GM19324 (cell line): ENCODE measurements at regions not wholly inside any gene's neighbourhood (a gene's known extent, or its start where the extent isn't known, plus 50 kb on each side); places are given as distances from the start of the nearest gene placed in this dataset.
"Not testable (repeated sequence)": the region's sequence is repeated elsewhere in the genome, so short reads cannot be mapped to it uniquely, and the experiment has no call there.

Source experiments
- ATAC-seq: cut with Tn5 transposase; IDR thresholded peaks from one replicate; pipeline ENCODE4 v1.9.1; 2021; ENCODE audit warnings: mild to moderate bottlenecking, moderate library complexity; ENCODE audit not compliant: unreplicated experiment, low FRiP score

GRCh38 chr6:150681578-150682395, 82.1 kb downstream of the PLEKHG1 start:
- no peak for ATAC-seq

- no peak for ATAC-seq
Measured at GRCh38 chr6:150683320-150683719, 83.6 kb downstream of the PLEKHG1 start.

GRCh38 chr6:150684161-150684560, 84.5 kb downstream of the PLEKHG1 start:
- no peak for ATAC-seq

GRCh38 chr6:150684714-150685459, 85.2 kb downstream of the PLEKHG1 start:
- ATAC-seq, result no peak

GRCh38 chr6:150685860-150686259, 86.2 kb downstream of the PLEKHG1 start:
- ATAC-seq, result peak; percentile 65

- no peak for ATAC-seq
Measured at GRCh38 chr6:150686566-150686965, 86.9 kb downstream of the PLEKHG1 start.

GRCh38 chr6:150687508-150687907, 87.8 kb downstream of the PLEKHG1 start:
- no peak for ATAC-seq

- no peak for ATAC-seq
Measured at GRCh38 chr6:150689900-150690590, 90.4 kb downstream of the PLEKHG1 start.

GRCh38 chr6:150690681-150691080, 91.0 kb downstream of the PLEKHG1 start:
- ATAC-seq, result no peak

GRCh38 chr6:150691463-150691862, 91.8 kb downstream of the PLEKHG1 start:
- ATAC-seq, result no peak

- peak; percentile 63 for ATAC-seq
Measured at GRCh38 chr6:150692604-150693003, 92.9 kb downstream of the PLEKHG1 start.

GRCh38 chr6:150694889-150695288, 95.2 kb downstream of the PLEKHG1 start:
- ATAC-seq, result no peak

- ATAC-seq, result no peak
Measured at GRCh38 chr6:150695652-150696051, 96.0 kb downstream of the PLEKHG1 start.

GRCh38 chr6:150696190-150696589, 96.5 kb downstream of the PLEKHG1 start:
- no peak for ATAC-seq

GRCh38 chr6:150696918-150697317, 97.2 kb downstream of the PLEKHG1 start:
- not testable (repeated sequence) for ATAC-seq

- ATAC-seq, result no peak
Measured at GRCh38 chr6:150697515-150697914, 97.8 kb downstream of the PLEKHG1 start.

- ATAC-seq, result no peak
Measured at GRCh38 chr6:150698391-150698790, 98.7 kb downstream of the PLEKHG1 start.

GRCh38 chr6:150702675-150703074, 103.0 kb downstream of the PLEKHG1 start:
- no peak for ATAC-seq

GRCh38 chr6:150704447-150705192, 104.9 kb downstream of the PLEKHG1 start:
- no peak for ATAC-seq

GRCh38 chr6:150705392-150705791, 105.7 kb downstream of the PLEKHG1 start:
- ATAC-seq, result no peak
